NCI-H748 treated with DMSO at 0.1 percent for 48 hours (cell line): ENCODE measurements at regions not wholly inside any gene's neighbourhood (a gene's known extent, or its start where the extent isn't known, plus 50 kb on each side); places are given as distances from the start of the nearest gene placed in this dataset.
A peak's percentile ranks its signal among the peaks of the same experiment; 100 is the strongest.

Experiments used
- DNase-seq: peaks from one replicate; lab custom pipeline; 2025; lab: John Stamatoyannopoulos, UW

- no peak for DNase-seq
Observed at GRCh38 chr7:26513948-26514347, 222.3 kb downstream of the SNX10 start.

GRCh38 chr7:26514633-26515032, 223.0 kb downstream of the SNX10 start:
- no peak for DNase-seq

GRCh38 chr7:26515314-26515842, 223.7 kb downstream of the SNX10 start:
- DNase-seq, result peak; percentile 47

- no peak for DNase-seq
Observed at GRCh38 chr7:26520483-26520882, 228.8 kb downstream of the SNX10 start.

GRCh38 chr7:26522633-26523032, 231.0 kb downstream of the SNX10 start:
- no peak for DNase-seq

- DNase-seq, result peak; percentile 95
Observed at GRCh38 chr7:26525398-26526264, 234.0 kb downstream of the SNX10 start.

- no peak for DNase-seq
Observed at GRCh38 chr7:26526265-26526587, 234.6 kb downstream of the SNX10 start.

- no peak for DNase-seq
Observed at GRCh38 chr7:26531926-26532325, 240.3 kb downstream of the SNX10 start.

- DNase-seq, result no peak
Observed at GRCh38 chr7:26532471-26532870, 240.8 kb downstream of the SNX10 start.

- no peak for DNase-seq
Observed at GRCh38 chr7:26533217-26533616, 241.6 kb downstream of the SNX10 start.

- DNase-seq, result peak; percentile 99
Observed at GRCh38 chr7:26534649-26535482, 243.2 kb downstream of the SNX10 start.

GRCh38 chr7:26535483-26536007, 243.9 kb downstream of the SNX10 start:
- DNase-seq, result peak; percentile 77

- DNase-seq, result no peak
Observed at GRCh38 chr7:26538216-26538615, 246.6 kb downstream of the SNX10 start.

- peak; percentile 26 for DNase-seq
Observed at GRCh38 chr7:26538689-26539088, 247.0 kb downstream of the SNX10 start.

- DNase-seq, result no peak
Observed at GRCh38 chr7:26543340-26543739, 251.7 kb downstream of the SNX10 start.

- no peak for DNase-seq
Observed at GRCh38 chr7:26543951-26544350, 252.3 kb downstream of the SNX10 start.

- no peak for DNase-seq
Observed at GRCh38 chr7:26546508-26547053, 254.9 kb downstream of the SNX10 start.

- DNase-seq, result no peak
Observed at GRCh38 chr7:26547156-26547555, 255.5 kb downstream of the SNX10 start.

GRCh38 chr7:26549281-26549944, 257.8 kb downstream of the SNX10 start:
- DNase-seq, result no peak

- DNase-seq, result no peak
Observed at GRCh38 chr7:26550492-26550891, 258.8 kb downstream of the SNX10 start.

- DNase-seq, result no peak
Observed at GRCh38 chr7:26551740-26552139, 260.1 kb downstream of the SNX10 start.

GRCh38 chr7:26553128-26553527, 261.5 kb downstream of the SNX10 start:
- no peak for DNase-seq
